COR-L47 (cell line): ENCODE measurements at regions not wholly inside any gene's neighbourhood (a gene's known extent, or its start where the extent isn't known, plus 50 kb on each side); places are given as distances from the start of the nearest gene placed in this dataset.
"Not testable (repeated sequence)": the region's sequence is repeated elsewhere in the genome, so short reads cannot be mapped to it uniquely, and the experiment has no call there.

ENCODE experiments used
- DNase-seq: peaks from one replicate; lab custom pipeline; 2025; lab: John Stamatoyannopoulos, UW

GRCh38 chr3:35141406-35141805 lies 497.9 kb upstream of the ARPP21 start:
- no peak for DNase-seq

DNA sequence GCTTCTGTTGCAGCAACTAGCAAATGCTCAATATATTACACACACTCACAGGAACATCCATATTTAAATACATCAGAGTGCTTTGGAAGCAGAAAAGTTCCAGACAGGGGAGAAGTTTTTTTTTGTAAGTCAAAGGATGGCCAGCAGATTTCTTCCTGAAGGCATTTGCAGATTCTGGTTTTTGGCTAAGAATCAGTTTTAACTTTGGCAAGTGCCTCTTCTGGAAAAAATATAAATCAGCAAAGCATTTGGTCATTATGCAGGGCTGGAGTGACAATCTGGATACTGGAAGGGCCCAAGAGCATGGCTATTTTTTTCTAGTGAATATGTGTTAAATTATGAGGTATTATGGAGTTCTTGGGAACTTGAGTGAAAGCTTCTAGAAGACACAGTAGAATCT lies 495.3 kb upstream of the ARPP21 start:
- no peak for DNase-seq

DNA sequence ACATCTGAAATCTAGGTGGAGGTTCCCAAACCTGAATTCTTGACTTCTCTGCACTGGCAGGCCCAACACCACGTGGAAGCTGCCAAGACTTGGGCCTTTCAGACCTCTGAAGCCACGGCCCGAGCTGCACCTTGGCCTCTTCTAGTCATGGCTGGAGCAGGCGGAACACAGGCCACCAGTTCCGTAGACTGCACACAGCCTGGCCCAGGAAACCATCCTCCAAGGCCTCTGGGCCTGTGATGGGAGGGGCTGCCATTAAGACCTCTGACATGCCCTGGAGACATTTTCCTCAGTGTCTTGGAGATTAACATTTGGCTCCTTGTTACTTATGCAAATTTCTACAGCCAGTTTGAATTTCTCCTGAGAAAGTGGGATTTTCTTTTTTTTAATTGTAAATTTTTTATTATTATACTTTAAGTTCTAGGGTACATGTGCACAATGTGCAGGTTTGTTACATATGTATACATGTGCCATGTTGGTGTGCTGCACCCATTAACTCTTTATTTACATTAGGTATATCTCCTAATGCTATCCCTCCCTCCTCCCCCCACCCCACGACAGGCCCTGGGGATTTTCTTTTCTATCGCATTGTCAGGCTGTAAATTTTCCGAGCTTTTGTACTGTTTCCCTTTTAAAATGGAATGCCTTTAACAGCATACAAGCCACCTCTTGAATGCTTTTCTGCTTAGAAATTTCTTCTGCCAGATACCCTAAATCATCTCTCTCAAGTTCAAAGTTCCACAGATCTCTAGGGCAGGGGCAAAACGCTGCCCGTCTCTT lies 492.9 kb upstream of the ARPP21 start:
- DNase-seq = not testable (repeated sequence)

DNA sequence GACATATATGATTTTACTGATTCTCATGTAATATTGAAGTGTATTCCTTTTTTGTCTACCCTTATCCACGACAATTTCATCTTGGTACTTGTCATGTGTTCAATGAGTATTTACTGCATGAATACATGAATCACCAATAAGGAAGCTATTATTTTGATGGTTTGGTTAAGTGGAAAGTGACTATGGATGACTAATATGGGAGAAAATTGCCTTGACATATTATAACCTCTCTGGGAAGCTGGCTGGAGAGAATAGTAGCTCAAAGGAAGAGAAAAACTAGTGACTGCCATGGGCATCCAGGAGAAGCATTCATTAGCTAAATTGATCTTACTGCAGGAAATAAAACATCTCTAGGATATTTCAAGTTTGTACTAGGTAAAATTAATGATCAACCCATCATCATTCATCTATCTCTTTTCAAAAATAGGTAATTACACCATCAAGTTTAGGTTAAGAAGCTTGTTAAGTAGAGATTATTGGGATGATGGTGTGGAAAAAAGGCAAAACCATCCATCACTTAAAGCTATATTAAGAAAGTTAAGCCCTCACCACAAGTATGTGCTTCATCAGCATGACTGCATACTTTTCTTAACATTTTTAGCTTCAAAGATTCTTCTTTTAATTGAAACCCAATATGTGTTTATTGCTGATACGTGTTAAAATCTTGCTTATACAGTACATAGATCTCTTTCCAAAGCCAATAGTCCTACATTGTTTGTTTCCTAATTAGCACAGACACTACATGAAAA lies 455.2 kb upstream of the ARPP21 start:
- no peak for DNase-seq

DNA sequence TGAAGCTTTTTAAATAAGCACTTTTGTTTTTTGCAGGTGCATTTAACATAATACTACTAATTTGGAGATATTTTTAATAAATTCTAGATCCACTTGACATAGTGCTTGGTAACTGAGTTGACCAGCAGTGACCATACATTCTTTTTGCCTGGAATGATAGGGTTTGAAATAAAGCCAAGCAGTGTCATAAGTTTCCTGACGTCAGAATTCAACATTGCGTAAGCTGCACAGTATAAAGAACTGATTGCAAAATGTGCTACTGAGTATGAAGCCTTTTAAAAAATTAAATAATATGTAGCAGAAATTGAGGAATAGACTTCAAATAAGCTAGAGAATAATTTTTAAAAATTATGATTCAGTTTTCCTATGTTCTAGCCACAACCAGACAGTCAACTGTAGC lies 454.6 kb upstream of the ARPP21 start:
- no peak for DNase-seq

GRCh38 chr3:35187908-35188307 lies 451.4 kb upstream of the ARPP21 start:
- DNase-seq = no peak

GRCh38 chr3:35194666-35195065 lies 444.7 kb upstream of the ARPP21 start:
- DNase-seq = no peak

- no peak for DNase-seq
Measured at GRCh38 chr3:35198857-35199256, 440.5 kb upstream of the ARPP21 start.

- DNase-seq = no peak
Measured at GRCh38 chr3:35200056-35200455, 439.3 kb upstream of the ARPP21 start.

GRCh38 chr3:35201211-35201610 lies 438.1 kb upstream of the ARPP21 start:
- DNase-seq = no peak

- DNase-seq = no peak
Measured at GRCh38 chr3:35215525-35216500, 423.5 kb upstream of the ARPP21 start.

DNA sequence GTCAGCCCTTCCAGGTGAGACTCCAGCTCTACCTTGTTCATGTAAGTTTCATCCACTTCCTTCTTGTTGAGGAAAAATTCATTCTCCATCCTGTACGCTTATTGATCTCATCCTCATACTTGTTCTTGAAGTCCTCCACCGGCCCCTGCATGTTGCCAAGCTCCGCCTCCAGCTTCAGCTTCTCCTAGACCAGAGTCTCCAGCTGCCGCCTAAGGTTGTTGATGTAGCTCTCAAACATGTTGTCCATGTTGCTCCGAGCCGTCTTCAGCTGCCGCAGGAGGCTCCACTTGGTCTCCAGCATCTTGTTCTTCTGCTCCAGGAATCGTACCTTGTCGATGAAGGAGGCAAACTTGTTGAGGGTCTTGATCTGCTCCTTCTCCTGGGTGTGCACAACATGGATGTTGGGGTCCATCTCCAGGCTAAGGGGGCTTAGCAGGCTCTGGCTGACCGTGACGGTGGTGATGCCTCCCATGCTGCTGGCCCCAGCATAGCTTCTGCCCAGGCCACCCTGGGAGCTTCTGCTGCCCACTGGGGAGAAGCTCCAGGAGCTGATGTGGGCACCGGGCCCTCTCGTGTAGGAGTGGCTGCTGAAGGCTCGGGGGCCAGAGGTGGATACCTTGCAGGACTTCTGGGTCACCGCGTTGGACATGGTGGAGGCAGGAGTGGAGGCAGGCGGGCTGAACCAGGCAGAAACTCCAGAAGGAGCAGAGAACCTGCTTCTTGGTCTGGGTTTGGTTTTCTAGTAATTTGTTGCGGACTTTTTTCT lies 422.6 kb upstream of the ARPP21 start:
- DNase-seq = no peak

GRCh38 chr3:35223632-35224394 lies 415.5 kb upstream of the ARPP21 start:
- no peak for DNase-seq

DNA sequence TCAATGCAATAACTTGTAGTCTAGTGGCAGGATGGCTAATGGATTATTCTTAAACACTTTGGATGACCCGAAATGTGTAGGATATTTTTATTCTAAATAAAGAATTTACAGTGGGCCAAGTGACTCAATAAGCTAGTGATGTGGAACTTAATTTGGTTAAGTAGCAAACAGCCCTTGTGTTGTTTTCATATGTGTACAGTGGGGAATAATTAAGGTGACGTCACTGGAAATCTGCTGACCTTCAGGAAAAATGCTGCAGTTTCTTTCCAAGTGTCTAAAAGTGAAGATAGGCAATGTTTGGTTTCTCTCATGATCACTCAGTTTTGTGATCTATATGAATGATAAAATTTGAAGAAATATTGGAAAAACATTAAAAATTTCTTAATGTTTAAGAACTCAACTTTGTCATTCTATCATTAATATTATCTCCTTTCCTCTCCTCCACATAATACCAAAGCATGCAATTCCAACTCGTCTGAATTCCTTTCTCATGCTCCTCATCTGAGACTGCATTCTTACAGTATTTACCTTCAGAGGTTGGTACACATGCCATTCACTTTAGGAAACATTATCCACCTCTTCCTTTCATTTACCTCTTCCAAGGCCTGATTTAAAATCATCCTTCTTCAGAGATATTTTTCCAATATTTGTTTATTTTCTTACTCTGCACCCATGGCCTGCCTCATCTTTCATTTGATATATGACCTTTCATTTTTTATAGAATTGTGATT lies 414.6 kb upstream of the ARPP21 start:
- DNase-seq = no peak

GRCh38 chr3:35241236-35241635 lies 398.1 kb upstream of the ARPP21 start:
- DNase-seq = no peak

- DNase-seq = no peak
Measured at GRCh38 chr3:35254917-35255316, 384.4 kb upstream of the ARPP21 start.

- DNase-seq = no peak
Measured at GRCh38 chr3:35257641-35258040, 381.7 kb upstream of the ARPP21 start.

DNA sequence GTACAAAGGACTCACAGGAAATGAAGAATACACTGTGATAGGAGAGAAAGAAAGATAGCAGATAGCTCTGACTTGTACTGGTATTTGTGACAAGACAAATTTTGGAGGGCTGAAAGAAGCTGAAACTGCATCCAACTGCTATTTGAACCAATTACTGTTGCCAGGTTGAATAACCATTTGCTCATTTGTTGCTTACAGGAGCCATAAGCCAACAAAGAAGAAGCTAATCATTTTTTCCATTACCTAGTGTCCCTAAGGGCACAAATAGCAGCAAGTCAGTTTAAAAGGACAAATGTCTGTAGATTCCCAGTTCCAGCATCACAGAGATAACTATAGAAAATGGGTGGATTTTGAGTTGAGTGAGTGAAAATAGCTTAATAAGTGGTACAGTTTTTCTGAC lies 376.9 kb upstream of the ARPP21 start:
- no peak for DNase-seq

DNA sequence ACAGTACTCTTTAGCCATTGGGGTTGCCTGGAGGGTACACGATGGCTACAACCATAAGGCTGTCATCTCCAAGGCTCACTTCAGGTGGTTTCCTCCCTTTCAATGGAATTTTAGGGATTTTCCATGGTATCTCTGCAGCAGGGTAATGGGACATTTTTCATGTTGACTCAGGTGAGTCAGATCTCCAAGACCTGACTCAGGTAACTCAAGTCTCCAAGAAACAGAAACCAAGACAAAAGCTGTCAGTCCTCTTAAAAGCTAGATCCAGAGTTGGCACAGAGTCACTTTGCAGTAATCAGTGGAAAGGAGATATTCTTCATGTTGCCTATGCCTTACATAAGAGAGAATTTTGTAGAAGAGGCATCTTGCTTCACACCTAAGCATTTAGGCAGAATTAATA lies 375.8 kb upstream of the ARPP21 start:
- no peak for DNase-seq

- DNase-seq = not testable (repeated sequence)
Measured at GRCh38 chr3:35266065-35266464, 373.3 kb upstream of the ARPP21 start.
